ENCODE measurements at regions not wholly inside any gene's neighbourhood (a gene's known extent, or its start where the extent isn't known, plus 50 kb on each side); places are given as distances from the start of the nearest gene placed in this dataset.

DNA sequence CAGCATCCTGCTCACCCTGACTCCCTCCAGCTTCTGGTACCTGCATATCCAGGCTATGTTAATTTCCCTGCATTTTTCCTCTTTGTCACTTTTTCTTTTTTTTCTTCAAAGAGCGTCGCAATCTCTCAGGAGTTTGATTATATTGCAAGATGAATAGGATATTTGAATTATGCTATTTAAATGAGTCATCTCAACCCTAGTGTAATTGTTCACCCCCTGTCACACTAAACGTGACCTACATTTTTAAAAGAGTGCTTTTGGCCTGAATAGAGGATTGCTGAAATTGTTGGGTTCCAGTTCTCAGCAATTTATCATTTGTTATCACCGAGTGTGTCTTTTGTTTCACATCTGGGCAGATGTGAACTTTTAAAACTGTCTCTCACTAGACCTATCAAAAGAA is 294.7 kb downstream of the SOX2 start:
- TF ChIP-seq, protein P1, sequence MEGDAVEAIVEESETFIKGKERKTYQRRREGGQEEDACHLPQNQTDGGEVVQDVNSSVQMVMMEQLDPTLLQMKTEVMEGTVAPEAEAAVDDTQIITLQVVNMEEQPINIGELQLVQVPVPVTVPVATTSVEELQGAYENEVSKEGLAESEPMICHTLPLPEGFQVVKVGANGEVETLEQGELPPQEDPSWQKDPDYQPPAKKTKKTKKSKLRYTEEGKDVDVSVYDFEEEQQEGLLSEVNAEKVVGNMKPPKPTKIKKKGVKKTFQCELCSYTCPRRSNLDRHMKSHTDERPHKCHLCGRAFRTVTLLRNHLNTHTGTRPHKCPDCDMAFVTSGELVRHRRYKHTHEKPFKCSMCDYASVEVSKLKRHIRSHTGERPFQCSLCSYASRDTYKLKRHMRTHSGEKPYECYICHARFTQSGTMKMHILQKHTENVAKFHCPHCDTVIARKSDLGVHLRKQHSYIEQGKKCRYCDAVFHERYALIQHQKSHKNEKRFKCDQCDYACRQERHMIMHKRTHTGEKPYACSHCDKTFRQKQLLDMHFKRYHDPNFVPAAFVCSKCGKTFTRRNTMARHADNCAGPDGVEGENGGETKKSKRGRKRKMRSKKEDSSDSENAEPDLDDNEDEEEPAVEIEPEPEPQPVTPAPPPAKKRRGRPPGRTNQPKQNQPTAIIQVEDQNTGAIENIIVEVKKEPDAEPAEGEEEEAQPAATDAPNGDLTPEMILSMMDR (IDR thresholded peaks at IDR 0.05) = no peak
- no peak overlapping the region for H3K4me3 ChIP-seq
- H3K4me1 ChIP-seq (ENCODE audit: control insufficient read depth in 1 of 2, low read depth in 2 of 2) = no peaks in the 10 kb centered on the region
- DNase-seq (ENCODE audit: low spot score) = no peak
- H3K9me3 ChIP-seq = no peaks in the 10 kb centered on the region
- no peak for ATAC-seq (ENCODE audit: insufficient number of reproducible peaks, low FRiP score, low read depth)
- no peak overlapping the region for H3K27ac ChIP-seq
- H3K27me3 ChIP-seq (replicated peaks; ENCODE audit: insufficient read depth) = no peaks in the 10 kb centered on the region
- H3K36me3 ChIP-seq = no peaks in the 10 kb centered on the region

- DNase-seq (ENCODE audit: low spot score) (no peak), ATAC-seq (ENCODE audit: insufficient number of reproducible peaks, low FRiP score, low read depth) (no peak)
- H3K4me1 ChIP-seq (ENCODE audit: control insufficient read depth in 1 of 2, low read depth in 2 of 2) = no peaks in the 10 kb centered on the region
- H3K9me3 ChIP-seq = no peaks in the 10 kb centered on the region
- H3K36me3 ChIP-seq = no peaks in the 10 kb centered on the region
- H3K27ac ChIP-seq = no peak overlapping the region
- H3K27me3 ChIP-seq (replicated peaks; ENCODE audit: insufficient read depth) = no peaks in the 10 kb centered on the region
- TF ChIP-seq, protein P1 (IDR thresholded peaks at IDR 0.05) = no peak
- H3K4me3 ChIP-seq = no peak overlapping the region
These were observed 295.7 kb downstream of the SOX2 start for GRCh38 chr3:182007441-182007840.

DNA sequence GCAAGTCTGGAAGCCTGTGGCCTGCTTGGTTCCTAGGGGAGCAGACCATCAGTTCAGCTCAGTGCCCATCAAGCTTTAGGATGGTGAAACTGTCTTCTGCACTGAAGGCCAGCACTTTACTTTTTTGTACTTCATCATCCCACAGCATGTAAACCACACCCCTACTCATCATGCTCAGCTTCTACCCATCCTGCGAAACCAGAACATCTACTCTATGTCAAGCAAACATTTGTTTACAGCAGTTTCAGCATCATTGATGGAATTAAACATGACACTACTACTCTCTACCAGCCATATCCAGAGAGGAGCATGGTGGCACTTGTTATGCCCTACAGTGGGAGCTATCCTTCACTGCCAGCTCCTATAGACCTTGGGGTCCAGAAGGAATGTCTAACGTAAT is 306.6 kb downstream of the SOX2 start:
- no peak for DNase-seq (ENCODE audit: low spot score)
- ATAC-seq (ENCODE audit: insufficient number of reproducible peaks, low FRiP score, low read depth) = no peak
- H3K27me3 ChIP-seq (replicated peaks; ENCODE audit: insufficient read depth) = no peaks in the 10 kb centered on the region
- no peaks in the 10 kb centered on the region for H3K4me1 ChIP-seq (ENCODE audit: control insufficient read depth in 1 of 2, low read depth in 2 of 2)
- TF ChIP-seq, protein P1 (IDR thresholded peaks at IDR 0.05) = no peak
- H3K4me3 ChIP-seq = no peak overlapping the region
- no peaks in the 10 kb centered on the region for H3K9me3 ChIP-seq
- H3K36me3 ChIP-seq = no peaks in the 10 kb centered on the region
- no peak overlapping the region for H3K27ac ChIP-seq

DNA sequence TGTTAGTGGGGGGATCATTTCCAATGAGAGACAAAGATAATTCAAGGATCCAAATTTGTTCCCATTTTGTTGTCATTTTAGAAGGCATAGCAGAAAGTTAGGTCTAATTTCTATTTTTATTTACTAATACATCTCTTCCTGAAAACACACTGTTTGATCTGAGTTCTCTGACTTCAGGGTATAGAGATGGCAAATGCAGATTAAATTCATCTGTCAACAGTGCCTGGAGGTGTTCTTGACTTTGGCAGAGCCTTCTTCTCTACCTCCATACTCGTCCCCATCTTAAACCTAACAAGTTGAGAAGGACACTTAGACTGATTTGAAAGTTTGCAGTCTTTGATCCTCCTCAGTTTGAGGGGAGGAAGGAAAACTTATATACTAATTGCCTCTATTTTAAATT is 308.2 kb downstream of the SOX2 start:
- Histone ChIP-seq H3K27ac (no peak overlapping the region), H3K9me3 (no peaks in the 10 kb centered on the region), H3K4me1 (ENCODE audit: control insufficient read depth in 1 of 2, low read depth in 2 of 2) (no peaks in the 10 kb centered on the region), H3K27me3 (replicated peaks; ENCODE audit: insufficient read depth) (no peaks in the 10 kb centered on the region), H3K36me3 (no peaks in the 10 kb centered on the region), H3K4me3 (no peak overlapping the region)
- TF ChIP-seq, protein P1 (IDR thresholded peaks at IDR 0.05) = no peak
- DNase-seq (ENCODE audit: low spot score) (no peak), ATAC-seq (ENCODE audit: insufficient number of reproducible peaks, low FRiP score, low read depth) (no peak)

DNA sequence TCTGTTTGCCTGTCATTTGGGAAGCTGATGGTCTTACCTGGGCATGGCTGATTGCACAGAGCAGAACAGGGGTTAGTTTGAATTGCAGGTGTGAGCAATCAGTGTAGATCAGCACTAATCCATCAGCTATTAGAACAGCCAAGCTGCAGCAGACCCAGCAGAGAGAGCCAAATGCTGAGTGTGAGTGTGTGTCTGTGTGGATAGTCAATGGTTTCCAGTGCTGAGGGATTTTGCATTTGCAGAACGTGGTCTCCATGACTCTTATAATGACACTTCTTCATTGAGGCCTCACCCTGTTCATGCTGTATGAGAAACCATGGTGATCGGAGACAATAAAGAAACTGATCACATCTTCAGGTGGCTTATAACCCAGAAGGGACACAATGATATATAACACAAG is 312.1 kb downstream of the SOX2 start:
- Histone ChIP-seq H3K9me3 (no peaks in the 10 kb centered on the region), H3K4me1 (ENCODE audit: control insufficient read depth in 1 of 2, low read depth in 2 of 2) (no peaks in the 10 kb centered on the region), H3K27ac (no peak overlapping the region), H3K27me3 (replicated peaks; ENCODE audit: insufficient read depth) (no peaks in the 10 kb centered on the region), H3K4me3 (no peak overlapping the region), H3K36me3 (no peaks in the 10 kb centered on the region)
- TF ChIP-seq, protein P1 (IDR thresholded peaks at IDR 0.05) = no peak
- DNase-seq (ENCODE audit: low spot score) (no peak), ATAC-seq (ENCODE audit: insufficient number of reproducible peaks, low FRiP score, low read depth) (no peak)
